CD8-positive, alpha-beta memory T cell (primary cell): ENCODE measurements at regions not wholly inside any gene's neighbourhood (a gene's known extent, or its start where the extent isn't known, plus 50 kb on each side); places are given as distances from the start of the nearest gene placed in this dataset.
A peak's percentile ranks its signal among the peaks of the same experiment; 100 is the strongest.

Experiments used
- CTCF ChIA-PET: fragments of 350-600 bp; sonication (Branson Sonifier 250); formaldehyde crosslinking; loops from one replicate; lab custom pipeline; 2021; ENCODE audit warnings: antibody characterized with exemption; lab: Charles Lee
- POLR2A ChIA-PET: fragments of 350-600 bp; sonication (Branson Sonifier 250); formaldehyde crosslinking; loops from one replicate; lab custom pipeline; 2021; ENCODE audit warnings: antibody characterized with exemption; lab: Charles Lee
- DNase-seq, 5 donors: peaks; one replicate each; pipeline versions ENCODE4 v3.0.0 to v3.0.0-alpha.2; 2020 to 2022; ENCODE audit warnings: mixed read lengths in 1 of 5
- H3K27ac ChIP-seq: one replicate; pipeline ENCODE4 v1.7.0; 2013; ENCODE audit warnings: low read depth, mild to moderate bottlenecking, low read length, moderate library complexity
- H3K27me3 ChIP-seq: 2 replicates; pipeline ENCODE4 v1.7.0; 2013; ENCODE audit warnings: low read length, mild to moderate bottlenecking; ENCODE audit not compliant: insufficient read depth, poor library complexity, severe bottlenecking
- H3K36me3 ChIP-seq: 2 replicates; pipeline ENCODE4 v1.7.0; 2013; ENCODE audit warnings: mild to moderate bottlenecking, low read length, moderate library complexity; ENCODE audit not compliant: insufficient read depth
- H3K4me1 ChIP-seq: 2 replicates; pipeline ENCODE4 v1.7.0; 2013; ENCODE audit warnings: mild to moderate bottlenecking, low read length, moderate library complexity; ENCODE audit not compliant: insufficient read depth
- H3K4me3 ChIP-seq: 2 replicates; pipeline ENCODE4 v1.7.0; 2013; ENCODE audit warnings: mild to moderate bottlenecking, low read length
- H3K9me3 ChIP-seq: 2 replicates; pipeline ENCODE4 v1.7.0; 2013; ENCODE audit warnings: mild to moderate bottlenecking, low read length
- H3K27ac Mint-ChIP-seq, 8 donors: one replicate each; pipeline ENCODE4 v1.8.0; 2020 to 2021; ENCODE audit warnings: mixed read lengths in 8 of 8, mild to moderate bottlenecking in 6 of 8, inconsistent platforms in 3 of 8, moderate library complexity in 3 of 8
- H3K27me3 Mint-ChIP-seq, 2 donors: one replicate each; pipeline ENCODE4 v1.8.0; 2020 to 2021; ENCODE audit warnings: mixed read lengths in 2 of 2, mild to moderate bottlenecking in 1 of 2, moderate library complexity in 1 of 2
- H3K36me3 Mint-ChIP-seq, 3 donors: one replicate each; pipeline ENCODE4 v1.8.0; 2020 to 2021; ENCODE audit warnings: mixed read lengths in 3 of 3, inconsistent platforms in 1 of 3, mild to moderate bottlenecking in 1 of 3
- H3K4me1 Mint-ChIP-seq, 3 donors: one replicate each; pipeline ENCODE4 v1.8.0; 2020 to 2021; ENCODE audit warnings: mixed read lengths in 3 of 3, inconsistent platforms in 1 of 3, mild to moderate bottlenecking in 1 of 3
- H3K4me3 Mint-ChIP-seq, 7 donors: one replicate each; pipeline ENCODE4 v1.8.0; 2020 to 2021; ENCODE audit warnings: mixed read lengths in 7 of 7, mild to moderate bottlenecking in 6 of 7, moderate library complexity in 4 of 7, inconsistent platforms in 2 of 7
- H3K9me3 Mint-ChIP-seq, 5 donors: one replicate each; pipeline ENCODE4 v1.8.0; 2020 to 2022; ENCODE audit warnings: mixed read lengths in 5 of 5, mild to moderate bottlenecking in 3 of 5, moderate library complexity in 2 of 5, inconsistent platforms in 1 of 5

- H3K27me3 ChIP-seq = no peaks in the 10 kb centered on the region
- no peak overlapping the region for H3K4me3 Mint-ChIP-seq
- no peak overlapping the region for H3K27ac ChIP-seq
- H3K4me1 Mint-ChIP-seq = peaks cover 14 to 18% (median 16%) of the 10 kb centered on the region in 3 donors
- CTCF ChIA-PET = no interaction called here
- H3K9me3 ChIP-seq = no peaks in the 10 kb centered on the region
- H3K9me3 Mint-ChIP-seq = peaks cover 0 to 3% (median 0%) of the 10 kb centered on the region in 5 donors
- peaks cover 9% of the 10 kb centered on the region for H3K4me1 ChIP-seq
- H3K36me3 ChIP-seq = no peaks in the 10 kb centered on the region
- H3K36me3 Mint-ChIP-seq = peaks cover 0 to 7% (median 5%) of the 10 kb centered on the region in 3 donors
- no peaks in the 10 kb centered on the region for H3K27me3 Mint-ChIP-seq
- POLR2A ChIA-PET = no interaction called here
- peak overlapping the region in 1 of 8 donors; percentile 8 for H3K27ac Mint-ChIP-seq
- no peak for DNase-seq
- no peak overlapping the region for H3K4me3 ChIP-seq
These were observed 423.8 kb upstream of the CFAP20DC start for GRCh38 chr3:59473636-59474035.

- H3K27me3 Mint-ChIP-seq = no peaks in the 10 kb centered on the region
- H3K9me3 Mint-ChIP-seq = peaks cover 0 to 3% (median 0%) of the 10 kb centered on the region in 5 donors
- no peak overlapping the region for H3K4me3 ChIP-seq
- no peak overlapping the region for H3K27ac Mint-ChIP-seq
- H3K9me3 ChIP-seq = no peaks in the 10 kb centered on the region
- peaks cover 0 to 7% (median 5%) of the 10 kb centered on the region in 3 donors for H3K36me3 Mint-ChIP-seq
- H3K4me1 Mint-ChIP-seq = peaks cover 14 to 18% (median 16%) of the 10 kb centered on the region in 3 donors
- H3K27me3 ChIP-seq = no peaks in the 10 kb centered on the region
- H3K4me3 Mint-ChIP-seq = no peak overlapping the region
- no peak overlapping the region for H3K27ac ChIP-seq
- POLR2A ChIA-PET = no interaction called here
- DNase-seq = no peak
- H3K36me3 ChIP-seq = no peaks in the 10 kb centered on the region
- H3K4me1 ChIP-seq = peaks cover 9% of the 10 kb centered on the region
- CTCF ChIA-PET = no interaction called here
These were observed 422.7 kb upstream of the CFAP20DC start for GRCh38 chr3:59472541-59472940.

GRCh38 chr3:59469948-59470723 lies 420.3 kb upstream of the CFAP20DC start:
- Mint-ChIP-seq H3K4me1 (peaks cover 14 to 18% (median 16%) of the 10 kb centered on the region in 3 donors), H3K27me3 (no peaks in the 10 kb centered on the region), H3K27ac (peak overlapping the region in 6 of 8 donors; percentile 5 to 59 (median 32)), H3K9me3 (peaks cover 0 to 3% (median 0%) of the 10 kb centered on the region in 5 donors), H3K36me3 (peaks cover 0 to 5% (median 4%) of the 10 kb centered on the region in 3 donors), H3K4me3 (peak overlapping the region in 2 of 7 donors; percentile 1 to 9)
- Histone ChIP-seq H3K4me3 (peak overlapping the region; percentile 19), H3K36me3 (no peaks in the 10 kb centered on the region), H3K9me3 (no peaks in the 10 kb centered on the region), H3K27ac (no peak overlapping the region), H3K4me1 (peaks cover 9% of the 10 kb centered on the region), H3K27me3 (no peaks in the 10 kb centered on the region)
- ChIA-PET POLR2A (interaction anchor here (1.6 kb wide), 1 partner anchor 19 kb away, joined by 4 read pairs; no protein-coding TSS in a partner anchor), CTCF (no interaction called here)
- DNase-seq = no peak

GRCh38 chr3:59467476-59467875 lies 417.7 kb upstream of the CFAP20DC start:
- H3K4me1 ChIP-seq = peaks cover 9% of the 10 kb centered on the region
- Mint-ChIP-seq H3K27ac (no peak overlapping the region), H3K4me1 (peaks cover 14 to 18% (median 16%) of the 10 kb centered on the region in 3 donors), H3K36me3 (peaks cover 0 to 4% (median 3%) of the 10 kb centered on the region in 3 donors), H3K27me3 (peaks cover 0 to 2% of the 10 kb centered on the region in 2 donors), H3K9me3 (peaks cover 0 to 3% (median 0%) of the 10 kb centered on the region in 5 donors), H3K4me3 (no peak overlapping the region)
- H3K36me3 ChIP-seq = no peaks in the 10 kb centered on the region
- H3K27ac ChIP-seq = no peak overlapping the region
- H3K9me3 ChIP-seq = no peaks in the 10 kb centered on the region
- POLR2A ChIA-PET = interaction anchor here (0.6 kb wide), 1 partner anchor 11 kb away, joined by 10 read pairs; no protein-coding TSS in a partner anchor
- CTCF ChIA-PET = no interaction called here
- no peak for DNase-seq
- H3K27me3 ChIP-seq = no peaks in the 10 kb centered on the region
- H3K4me3 ChIP-seq = no peak overlapping the region

GRCh38 chr3:59464187-59464586 lies 414.4 kb upstream of the CFAP20DC start:
- Histone ChIP-seq H3K27me3 (no peaks in the 10 kb centered on the region), H3K4me3 (no peak overlapping the region), H3K36me3 (no peaks in the 10 kb centered on the region), H3K27ac (no peak overlapping the region), H3K4me1 (no peaks in the 10 kb centered on the region), H3K9me3 (no peaks in the 10 kb centered on the region)
- H3K36me3 Mint-ChIP-seq = peaks cover 0 to 20% (median 2%) of the 10 kb centered on the region in 3 donors
- no peak overlapping the region for H3K4me3 Mint-ChIP-seq
- peaks cover 0 to 9% (median 5%) of the 10 kb centered on the region in 5 donors for H3K9me3 Mint-ChIP-seq
- peaks cover 0 to 2% of the 10 kb centered on the region in 2 donors for H3K27me3 Mint-ChIP-seq
- CTCF ChIA-PET = no interaction called here
- POLR2A ChIA-PET = no interaction called here
- H3K27ac Mint-ChIP-seq = no peak overlapping the region
- peaks cover under 1 to 2% (median under 1%) of the 10 kb centered on the region in 3 donors for H3K4me1 Mint-ChIP-seq
- no peak for DNase-seq

- Histone ChIP-seq H3K36me3 (no peaks in the 10 kb centered on the region), H3K9me3 (no peaks in the 10 kb centered on the region), H3K27ac (no peak overlapping the region), H3K4me3 (no peak overlapping the region), H3K27me3 (no peaks in the 10 kb centered on the region), H3K4me1 (no peaks in the 10 kb centered on the region)
- H3K4me3 Mint-ChIP-seq = no peak overlapping the region
- peak overlapping the region in 1 of 8 donors; percentile 42 for H3K27ac Mint-ChIP-seq
- peaks cover 0 to 2% of the 10 kb centered on the region in 2 donors for H3K27me3 Mint-ChIP-seq
- no peak for DNase-seq
- H3K9me3 Mint-ChIP-seq = peaks cover 0 to 9% (median 5%) of the 10 kb centered on the region in 5 donors
- ChIA-PET CTCF (no interaction called here), POLR2A (no interaction called here)
- peaks cover 0 to 20% (median 2%) of the 10 kb centered on the region in 3 donors for H3K36me3 Mint-ChIP-seq
- peaks cover 0 to under 1% (median 0%) of the 10 kb centered on the region in 3 donors for H3K4me1 Mint-ChIP-seq
These were observed 413.4 kb upstream of the CFAP20DC start for GRCh38 chr3:59463253-59463652.

GRCh38 chr3:59460068-59460467 lies 410.2 kb upstream of the CFAP20DC start:
- Histone ChIP-seq H3K36me3 (no peaks in the 10 kb centered on the region), H3K4me1 (no peaks in the 10 kb centered on the region), H3K9me3 (no peaks in the 10 kb centered on the region), H3K4me3 (no peak overlapping the region), H3K27ac (no peak overlapping the region), H3K27me3 (no peaks in the 10 kb centered on the region)
- Mint-ChIP-seq H3K9me3 (peaks cover 0 to 9% (median 5%) of the 10 kb centered on the region in 5 donors), H3K27ac (no peak overlapping the region), H3K27me3 (peaks cover 0 to 4% of the 10 kb centered on the region in 2 donors), H3K36me3 (peaks cover 0 to 25% (median 2%) of the 10 kb centered on the region in 3 donors), H3K4me3 (no peak overlapping the region), H3K4me1 (peaks cover 5 to 10% (median 7%) of the 10 kb centered on the region in 3 donors)
- DNase-seq = no peak
- ChIA-PET CTCF (no interaction called here), POLR2A (no interaction called here)
